NCI-H1930 (cell line): ENCODE measurements at regions not wholly inside any gene's neighbourhood (a gene's known extent, or its start where the extent isn't known, plus 50 kb on each side); places are given as distances from the start of the nearest gene placed in this dataset.
"Not testable (repeated sequence)": the region's sequence is repeated elsewhere in the genome, so short reads cannot be mapped to it uniquely, and the experiment has no call there.

Experiments used
- DNase-seq, 2 experiments: peaks; one replicate each; lab custom pipeline; 2025; lab: John Stamatoyannopoulos, UW

DNA sequence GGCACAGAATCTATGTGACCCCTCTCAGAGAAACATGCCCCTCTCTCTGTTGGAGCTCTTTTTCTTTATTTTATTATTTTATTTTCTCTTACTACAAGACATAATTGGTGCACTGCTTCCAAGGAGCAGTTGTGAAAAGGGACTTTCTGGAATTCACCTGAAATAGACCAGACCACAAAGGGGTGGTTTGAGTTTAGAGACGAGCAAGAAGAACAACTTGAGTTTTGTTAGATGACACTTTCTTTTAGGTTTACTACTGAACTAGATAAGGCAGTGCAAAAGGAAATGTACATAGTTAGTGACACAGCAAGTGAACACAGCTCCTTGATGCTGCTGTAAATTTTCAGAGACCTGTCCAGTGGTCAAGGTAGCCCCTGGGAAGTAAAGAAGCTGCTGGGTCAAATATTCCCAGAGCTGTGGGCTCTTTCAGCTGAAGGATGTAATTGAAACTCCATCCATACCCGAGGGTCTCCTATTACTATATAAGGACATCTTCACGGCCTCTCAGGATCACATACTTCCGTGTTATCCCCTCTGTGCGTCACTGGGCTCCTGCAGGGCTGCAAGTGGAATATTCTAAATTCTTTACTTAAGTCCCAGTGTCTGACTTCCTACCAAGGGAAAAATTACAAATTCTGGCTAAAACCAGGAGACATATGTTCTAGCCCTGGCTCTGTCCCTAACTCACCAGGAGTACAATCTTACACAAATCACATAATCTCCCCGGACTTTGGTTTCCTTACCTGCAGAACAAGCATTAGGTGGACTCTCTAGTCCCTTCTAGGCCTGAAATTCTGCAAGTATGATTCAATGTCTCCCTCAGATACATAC is 69.1 kb upstream of the ADTRP start:
- DNase-seq, result no peak

DNA sequence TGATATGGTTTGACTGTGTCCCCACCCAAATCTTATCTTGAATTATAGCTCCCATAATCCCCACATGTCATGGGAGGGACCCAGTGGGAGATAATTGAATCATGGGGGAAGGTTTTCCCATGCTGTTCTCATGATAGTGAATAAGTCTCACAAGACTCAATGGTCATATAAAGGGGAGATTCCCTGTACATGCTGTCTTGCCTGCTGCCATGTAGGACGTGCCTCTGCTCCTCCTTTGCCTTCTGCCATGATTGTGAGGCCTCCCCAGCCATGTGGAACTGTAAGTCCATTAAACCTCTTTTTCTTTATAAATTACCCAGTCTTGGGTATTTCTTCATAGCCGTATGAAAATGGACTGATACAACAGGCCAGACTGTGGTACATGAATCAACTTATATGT is 68.5 kb upstream of the ADTRP start:
- not testable (repeated sequence) for DNase-seq

DNA sequence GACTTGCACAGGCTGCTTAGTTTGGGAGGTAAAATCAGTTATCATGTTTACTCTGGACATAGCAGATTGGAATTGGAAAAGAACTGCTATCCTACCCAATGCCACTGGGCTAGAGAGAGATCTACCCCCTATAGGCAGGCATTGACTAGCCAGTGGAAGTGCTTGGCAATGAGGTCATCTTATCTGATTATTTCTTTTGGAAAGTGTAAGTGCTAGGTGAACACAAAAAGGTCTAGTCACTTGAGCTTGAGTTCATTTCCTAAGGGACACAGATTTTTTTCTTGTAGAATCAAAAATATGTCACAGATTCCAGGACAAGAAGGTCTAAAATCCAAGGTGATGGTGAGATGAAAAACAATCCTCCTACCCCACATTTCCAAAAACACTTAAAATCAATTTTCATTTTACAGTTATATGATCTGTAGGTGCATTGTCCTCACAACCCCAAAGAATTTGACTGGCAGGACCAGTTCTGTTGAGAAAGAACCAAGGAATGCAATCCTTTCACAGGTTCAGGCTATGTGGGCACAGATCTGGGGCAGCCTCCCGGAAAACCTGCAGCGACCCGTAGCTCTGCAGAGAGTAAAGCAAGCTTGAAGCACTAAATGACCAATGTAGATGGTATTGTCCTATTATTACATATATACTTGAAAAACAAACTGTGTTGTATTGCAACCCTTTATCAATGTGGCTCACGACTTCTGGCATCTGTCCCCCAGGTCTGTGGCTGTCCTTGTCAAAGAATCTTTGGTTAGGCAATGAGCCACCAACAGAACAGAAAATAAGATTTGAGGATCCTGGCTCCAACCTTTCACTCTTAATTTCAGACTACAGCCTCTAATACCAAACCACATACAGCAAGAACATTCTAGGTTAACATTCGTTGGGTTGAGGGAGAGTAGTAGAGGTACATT is 67.3 kb upstream of the ADTRP start:
- no peak for DNase-seq

DNA sequence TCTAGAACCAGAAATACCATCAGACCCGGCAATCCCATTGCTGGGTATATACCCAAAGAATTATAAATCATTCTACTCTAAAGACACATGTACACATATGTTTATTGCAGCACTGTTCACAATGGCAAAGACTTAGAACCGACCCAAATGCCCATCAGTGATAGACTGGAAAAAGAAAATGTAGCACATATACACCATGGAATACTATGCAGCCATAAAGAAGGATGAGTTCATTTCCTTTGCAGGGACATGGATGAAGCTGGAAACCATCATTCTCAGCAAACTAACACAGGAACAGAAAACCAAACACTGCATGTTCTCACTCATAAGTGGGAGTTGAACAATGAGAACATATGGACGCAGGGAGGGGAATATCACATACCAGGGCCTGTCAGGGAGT is 64.2 kb upstream of the ADTRP start:
- not testable (repeated sequence) for DNase-seq

DNA sequence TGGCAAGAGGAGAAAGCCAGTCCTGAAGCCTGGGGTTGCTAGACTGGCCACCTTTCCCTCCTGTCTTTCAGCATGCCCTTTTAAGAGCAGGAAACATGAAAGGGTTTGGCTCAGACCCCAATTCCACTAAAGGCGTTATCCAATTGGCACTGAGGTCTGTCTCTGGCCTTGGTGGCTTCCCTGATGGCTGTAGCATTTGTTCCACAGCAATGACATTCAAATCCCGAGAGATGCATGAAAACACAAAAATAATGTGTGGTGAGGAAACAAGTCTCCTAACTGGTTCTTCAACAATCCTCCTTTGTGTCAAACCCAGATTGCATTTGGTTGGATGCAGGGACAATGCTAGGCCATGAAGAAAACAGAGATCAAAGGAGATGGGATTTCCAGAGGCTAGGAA is 56.5 kb upstream of the ADTRP start:
- no peak for DNase-seq

DNA sequence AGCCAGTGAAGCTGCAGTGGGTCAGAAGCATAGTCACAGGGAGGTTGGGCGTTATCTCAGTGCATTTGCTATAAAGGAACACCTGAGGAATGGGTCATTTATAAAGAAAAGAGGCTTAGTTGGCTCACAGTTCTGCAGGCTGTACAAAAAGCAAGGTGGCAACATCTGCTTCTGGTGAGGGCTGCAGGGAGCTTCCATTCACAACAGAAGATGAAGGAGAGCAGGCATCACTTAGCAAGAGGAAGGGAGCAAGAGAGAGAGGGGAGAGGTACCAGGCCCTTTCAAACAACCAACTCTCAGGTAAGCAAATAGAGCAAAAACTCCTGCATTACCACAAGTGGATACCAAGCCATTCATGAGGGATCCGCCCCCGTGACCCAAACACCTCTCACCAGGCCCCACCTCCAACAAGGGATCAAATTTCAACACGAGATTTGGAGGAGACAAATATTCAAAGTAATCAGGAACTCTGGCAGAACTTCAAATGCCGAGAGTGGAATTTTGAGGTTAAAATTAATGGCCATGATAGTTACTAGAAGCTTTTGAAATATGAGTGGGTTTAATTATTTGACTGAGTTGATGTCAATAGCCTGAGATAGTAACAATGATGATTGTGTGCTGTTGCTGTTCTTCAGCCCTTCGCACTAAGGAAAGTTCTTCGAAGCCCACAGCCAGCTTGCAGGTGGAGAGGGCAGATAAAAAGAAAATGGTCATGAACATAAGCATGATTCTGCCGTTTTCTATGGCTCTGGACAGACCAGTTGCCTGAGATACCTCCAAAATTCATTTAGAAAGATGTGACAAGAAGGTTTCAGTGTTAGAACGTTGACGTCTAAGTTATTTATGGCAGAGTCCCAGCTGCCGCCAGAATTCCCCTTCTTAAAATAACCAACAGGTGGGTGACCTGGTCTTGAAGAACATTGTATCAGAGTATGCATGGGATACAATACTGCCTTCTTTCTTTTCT is 55.3 kb upstream of the ADTRP start:
- no peak for DNase-seq

DNA sequence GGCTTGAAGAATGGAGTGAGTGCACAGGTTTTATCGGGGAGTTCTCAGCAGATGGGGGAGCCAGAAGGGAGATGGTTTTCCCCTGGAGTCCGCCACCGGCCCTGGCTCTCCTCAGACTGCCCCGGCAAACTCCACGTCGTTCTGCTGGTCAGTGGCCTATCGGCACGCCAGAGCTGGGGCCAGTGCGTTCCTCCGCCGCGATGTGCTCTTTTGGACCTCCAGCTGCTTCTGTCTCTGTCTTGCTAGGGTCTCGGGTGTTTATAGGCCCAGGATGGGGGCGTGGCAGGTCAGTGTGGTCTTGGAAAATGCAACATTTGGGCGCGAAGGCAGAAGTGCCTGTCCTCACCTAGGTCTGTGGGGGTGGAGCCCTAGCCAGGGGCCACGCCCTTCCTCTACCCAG is 53.0 kb upstream of the ADTRP start:
- no peak for DNase-seq

DNA sequence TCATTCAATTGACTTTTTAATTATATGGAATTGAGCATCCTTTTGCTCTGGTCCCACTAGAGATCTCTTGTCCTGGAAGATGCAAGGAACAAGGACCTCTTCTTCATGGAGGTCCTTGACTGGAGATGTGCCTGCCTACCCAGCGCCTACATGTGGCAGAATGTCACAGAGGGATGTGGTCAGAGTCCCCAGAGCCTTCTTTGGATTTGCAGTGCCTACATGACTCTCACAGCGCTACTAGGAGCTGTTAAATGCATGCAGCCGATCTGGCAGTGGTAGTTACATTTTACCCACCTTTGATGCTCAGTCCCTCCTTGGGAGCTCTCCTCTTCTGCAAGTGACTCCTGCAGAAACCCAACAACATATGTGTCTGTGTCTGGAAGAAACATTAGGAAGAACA is 51.9 kb upstream of the ADTRP start:
- no peak for DNase-seq

DNA sequence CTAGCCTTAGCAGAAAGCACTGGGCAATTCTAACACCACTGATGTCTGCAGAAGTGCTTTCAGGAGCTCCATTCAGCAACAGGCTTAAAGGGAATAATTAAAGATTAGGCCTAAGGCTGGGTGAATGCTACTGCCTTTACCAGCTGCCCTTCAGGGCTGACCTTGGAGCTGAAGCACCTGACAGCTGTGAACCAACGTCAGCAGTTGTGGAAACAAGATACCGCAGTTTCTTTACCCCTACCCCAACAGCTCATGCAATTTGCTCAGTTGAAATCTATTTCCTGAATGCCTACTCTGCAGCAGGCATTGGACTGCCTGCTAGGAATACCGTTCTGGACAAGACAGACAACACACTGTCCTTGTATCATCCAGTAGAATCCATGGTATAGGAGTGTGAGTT is 51.5 kb upstream of the ADTRP start:
- no peak for DNase-seq

DNA sequence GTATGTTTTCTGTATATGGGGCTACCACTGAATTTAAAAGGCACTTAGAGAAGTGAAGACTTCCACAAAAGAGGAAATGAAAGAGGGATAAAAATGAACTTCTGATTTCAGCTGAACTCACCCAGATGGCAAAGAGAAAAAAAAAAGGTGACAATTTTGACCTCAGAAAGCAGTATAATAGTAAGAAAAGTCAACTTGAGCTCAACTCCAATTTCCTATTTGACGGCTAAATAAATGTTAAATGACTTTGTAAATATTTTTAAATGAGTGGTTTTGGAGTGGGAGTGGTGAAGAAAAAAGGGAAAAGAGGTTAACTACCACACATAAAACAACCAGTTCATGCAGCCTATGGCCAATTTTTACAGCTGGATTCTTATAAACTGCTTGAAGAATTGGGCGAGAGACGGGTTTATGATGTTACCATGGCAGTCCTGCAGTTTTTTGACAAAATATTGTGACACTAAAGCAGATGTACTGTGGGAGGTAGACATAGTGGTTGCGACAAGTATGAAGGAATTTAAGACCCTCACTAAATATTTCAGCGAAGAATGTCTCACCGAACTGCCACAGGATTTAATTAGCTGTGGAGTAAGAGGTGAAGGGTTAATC is 49.8 kb upstream of the ADTRP start:
- DNase-seq, result no peak
